Transverse colon (tissue), 4 donors: ENCODE measurements at regions not wholly inside any gene's neighbourhood (a gene's known extent, or its start where the extent isn't known, plus 50 kb on each side); places are given as distances from the start of the nearest gene placed in this dataset.

Experiments used
- DNase-seq: peaks from one replicate; pipeline ENCODE4 v3.0.0-alpha.2; 2019
- H3K27ac ChIP-seq, 4 donors: fragments of 200-600 bp; sonication (generic); 2 replicates each; pipeline ENCODE4 v1.5.1; 2016 to 2018; ENCODE audit warnings: inconsistent platforms in 4 of 4
- H3K27me3 ChIP-seq: fragments of 200-600 bp; sonication (generic); 2 replicates; pipeline ENCODE4 v1.5.1; 2017; ENCODE audit warnings: inconsistent platforms
- H3K36me3 ChIP-seq, 4 donors: fragments of 200-600 bp; sonication (generic); 2 replicates each; pipeline ENCODE4 v1.5.1; 2017 to 2019; ENCODE audit warnings: inconsistent platforms in 4 of 4
- H3K4me1 ChIP-seq, 4 donors: fragments of 200-600 bp; sonication (generic); 2 replicates each; pipeline ENCODE4 v1.5.1; 2017 to 2020; ENCODE audit warnings: inconsistent platforms in 4 of 4
- H3K4me3 ChIP-seq, 4 donors: fragments of 200-600 bp; sonication (generic); 1 replicate in 1 of 4; 2 replicates in 3 of 4; pipeline versions ENCODE4 v1.5.1 to v1.6.1; 2017 to 2019; ENCODE audit warnings: inconsistent platforms in 4 of 4
- H3K9me3 ChIP-seq, 2 donors: fragments of 200-600 bp; sonication (generic); 2 replicates each; pipeline ENCODE4 v1.5.1; 2017 to 2019; ENCODE audit warnings: inconsistent platforms in 2 of 2
- CTCF ChIP-seq, 5 experiments: fragments of 200-600 bp in 3 of 5; fragments of 450-650 bp in 2 of 5; sonication (generic) in 3 of 5; IDR thresholded peaks; 1 replicate in 2 of 5; 2 replicates in 3 of 5; pipeline ENCODE4 v1.5.1; 2016 to 2017; ENCODE audit warnings: antibody characterized with exemption in 5 of 5, inconsistent platforms in 3 of 5, mild to moderate bottlenecking in 2 of 5, moderate library complexity in 1 of 5
- EP300 ChIP-seq: sonication (generic); formaldehyde crosslinking; IDR thresholded peaks from one replicate; pipeline ENCODE4 v1.6.1; 2017; ENCODE audit warnings: antibody characterized with exemption, low read depth
- POLR2A ChIP-seq: fragments of 450-650 bp; IDR thresholded peaks from one replicate; pipeline ENCODE4 v1.6.1; 2016; ENCODE audit warnings: antibody characterized with exemption, mild to moderate bottlenecking, moderate library complexity
- POLR2AphosphoS5 ChIP-seq, 3 donors: sonication (generic); formaldehyde crosslinking; IDR thresholded peaks; one replicate each; pipeline ENCODE4 v1.6.1; 2016; ENCODE audit warnings: antibody characterized with exemption in 3 of 3
- WGBS, 2 donors: methylation state at CpG; one replicate each; pipeline ENCODE4 v1.1.5; 2018; ENCODE audit warnings: low coverage in 1 of 2; 5-methylcytosine and 5-hydroxymethylcytosine counted together
- in situ Hi-C, 4 donors: fragments of 200-750 bp; cut with MboI; loops; one replicate each; pipeline versions ENCODE4 v1.15.0 to v1.15.1; 2017; ENCODE audit warnings: low sequenced_read_pairs in 3 of 4, low pct_ligation_motif_present in 1 of 4, low pct_unique_long_range_greater_than_20kb in 1 of 4
- intact Hi-C: fragments of 100-400 bp; cut with DNase I; formaldehyde crosslinking; loops from one replicate; pipeline ENCODE4 v1.15.1; 2023; ENCODE audit warnings: low total_unique reads

DNA sequence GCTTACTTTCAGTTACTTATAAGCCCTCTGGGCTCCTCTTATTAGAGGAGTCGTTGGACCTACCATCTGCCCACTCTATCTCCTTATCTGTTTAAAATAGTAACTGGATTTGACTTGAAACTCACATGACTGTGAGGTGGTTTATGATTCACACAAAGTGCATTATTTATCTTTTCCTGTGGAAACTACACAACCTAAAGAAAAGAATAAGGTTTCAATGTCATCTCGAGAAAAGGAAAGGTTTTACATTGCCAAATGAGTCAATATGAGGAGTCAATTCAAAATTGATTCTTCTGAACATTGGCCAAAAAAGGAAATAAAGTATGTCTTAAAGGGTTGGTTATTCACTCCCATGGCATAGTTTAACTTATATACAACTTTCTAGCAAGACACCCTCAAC, 225.0 kb upstream of the G2E3 start:
- WGBS, 2 donors: 49 to 71% methylated on average over 2 of the region's 2 CpGs
- Histone ChIP-seq H3K36me3 (no peaks in the 10 kb centered on the region), H3K4me3 (no peak overlapping the region), H3K9me3 (peaks cover 0 to 6% of the 10 kb centered on the region in 2 donors), H3K27me3 (no peaks in the 10 kb centered on the region), H3K4me1 (no peaks in the 10 kb centered on the region), H3K27ac (no peak overlapping the region)
- intact Hi-C loops: no loop called here
- in situ Hi-C loops: no loop called here
- TF ChIP-seq POLR2A (no peak), CTCF (IDR thresholded peaks at IDR 0.05) (no peak), EP300 (no peak)
- no peak for DNase-seq

DNA sequence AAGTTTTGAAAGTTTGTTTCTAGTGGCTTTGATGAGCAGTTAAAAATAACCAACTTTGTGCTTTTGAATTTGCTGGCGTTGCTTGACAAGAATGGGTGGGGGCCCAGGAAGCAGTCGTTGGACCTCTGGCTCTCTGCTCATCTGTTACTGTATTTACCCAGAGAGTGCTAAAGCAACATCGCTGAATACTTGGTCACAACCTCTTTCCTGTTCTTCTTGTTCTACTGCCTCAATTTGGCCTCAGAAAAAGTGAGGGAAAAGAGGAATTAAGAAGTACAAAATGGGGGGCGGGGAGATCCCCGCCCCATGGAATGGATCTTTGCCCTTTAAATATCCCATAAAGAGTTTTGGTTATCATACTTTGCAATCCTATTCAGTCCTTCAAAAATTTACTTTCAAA, 221.5 kb upstream of the G2E3 start:
- WGBS, 2 donors: 50 to 64% methylated on average over 5 of the region's 5 CpGs
- Histone ChIP-seq H3K27ac (no peak overlapping the region), H3K36me3 (no peaks in the 10 kb centered on the region), H3K4me1 (no peaks in the 10 kb centered on the region), H3K9me3 (no peaks in the 10 kb centered on the region), H3K4me3 (no peak overlapping the region), H3K27me3 (no peaks in the 10 kb centered on the region)
- no peak for DNase-seq
- in situ Hi-C loops: no loop called here
- TF ChIP-seq EP300 (no peak), POLR2A (no peak), POLR2AphosphoS5 (IDR thresholded peaks at IDR 0.05) (no peak), CTCF (IDR thresholded peaks at IDR 0.05) (no peak)
- intact Hi-C loops: no loop called here

- intact Hi-C loops (no loop called here), in situ Hi-C loops (no loop called here)
- Histone ChIP-seq H3K9me3 (no peaks in the 10 kb centered on the region), H3K27ac (no peak overlapping the region), H3K4me3 (no peak overlapping the region), H3K36me3 (no peaks in the 10 kb centered on the region), H3K4me1 (no peaks in the 10 kb centered on the region), H3K27me3 (no peaks in the 10 kb centered on the region)
- no peak for DNase-seq
- 77 to 84% methylated on average over 6 of the region's 6 CpGs for WGBS, 2 donors
- TF ChIP-seq CTCF (IDR thresholded peaks at IDR 0.05) (no peak), EP300 (no peak), POLR2AphosphoS5 (IDR thresholded peaks at IDR 0.05) (no peak)
These were observed 219.6 kb upstream of the G2E3 start for GRCh38 chr14:30339311-30339901.

DNA sequence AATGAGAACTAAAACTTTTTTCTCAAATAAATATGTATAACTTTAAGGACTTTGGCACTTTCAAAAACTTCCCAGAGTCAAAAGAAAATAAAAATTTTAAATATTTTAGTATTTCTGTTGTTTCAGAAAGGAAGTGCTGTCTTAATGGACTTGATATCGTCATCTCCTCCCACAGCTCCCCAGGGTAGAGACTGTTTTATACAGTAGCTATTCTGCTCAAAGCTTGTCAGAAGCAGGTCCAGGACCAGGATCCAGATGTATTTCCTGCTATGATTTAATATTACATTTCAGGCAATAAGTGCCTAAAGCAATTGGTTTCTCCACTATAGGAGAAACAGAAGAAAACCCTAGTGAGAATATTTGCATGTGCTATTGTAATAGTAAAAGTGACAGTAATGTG, 218.5 kb upstream of the G2E3 start:
- H3K27ac ChIP-seq: no peak overlapping the region
- intact Hi-C loops: no loop called here
- in situ Hi-C loops: no loop called here
- no peaks in the 10 kb centered on the region for H3K36me3 ChIP-seq
- H3K4me3 ChIP-seq: no peak overlapping the region
- 76 to 100% methylated on average over 1 of the region's 1 CpG for WGBS, 2 donors
- no peaks in the 10 kb centered on the region for H3K4me1 ChIP-seq
- no peaks in the 10 kb centered on the region for H3K9me3 ChIP-seq
- no peak for DNase-seq
- no peaks in the 10 kb centered on the region for H3K27me3 ChIP-seq
- TF ChIP-seq POLR2A (no peak), POLR2AphosphoS5 (IDR thresholded peaks at IDR 0.05) (no peak), EP300 (no peak), CTCF (IDR thresholded peaks at IDR 0.05) (no peak)
